ENCODE measurements at regions not wholly inside any gene's neighbourhood (a gene's known extent, or its start where the extent isn't known, plus 50 kb on each side); places are given as distances from the start of the nearest gene placed in this dataset.

DNA sequence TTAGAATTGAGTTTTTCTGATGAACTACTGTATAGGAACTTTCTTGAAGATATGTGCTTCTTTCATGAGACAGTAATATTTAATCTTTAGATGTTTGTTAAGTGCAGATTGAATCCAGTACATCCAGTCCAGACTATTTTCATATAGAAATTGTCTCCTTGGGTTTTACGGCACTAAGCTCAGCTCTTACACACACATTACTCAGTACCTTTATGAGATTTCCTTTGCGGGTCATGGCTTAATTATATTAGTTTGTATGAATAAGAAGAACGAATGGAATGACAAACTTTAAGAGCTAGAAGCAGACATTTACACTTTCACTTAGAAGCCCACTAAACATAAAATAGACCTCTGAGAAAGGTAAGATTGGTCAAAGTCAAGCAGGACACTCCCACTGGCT is 223.3 kb upstream of the THUMPD2 start:
- Histone ChIP-seq H3K36me3 (ENCODE audit: insufficient read depth) (no peaks in the 10 kb centered on the region), H3K9me2 (ENCODE audit: insufficient read depth) (no peaks in the 10 kb centered on the region), H4K20me1 (replicated peaks; ENCODE audit: insufficient read depth) (no peaks in the 10 kb centered on the region), H3K4me3 (no peak overlapping the region), H3K4me1 (ENCODE audit: insufficient read depth) (no peaks in the 10 kb centered on the region), H3K27ac (ENCODE audit: low read depth) (no peak overlapping the region), H2AFZ (no peak overlapping the region), H3K79me2 (replicated peaks; ENCODE audit: insufficient read depth) (no peaks in the 10 kb centered on the region), H3K4me2 (no peak overlapping the region), H3F3A (replicated peaks; ENCODE audit: low read depth) (no peaks in the 10 kb centered on the region), H3K27me3 (ENCODE audit: insufficient read depth) (no peaks in the 10 kb centered on the region)
- DNase-seq (ENCODE audit: low spot score), result no peak
- ATAC-seq, result no peak
- H3K36me3 Mint-ChIP-seq (ENCODE audit: low read depth), result no peaks in the 10 kb centered on the region
- H3K4me3 Mint-ChIP-seq, result no peak overlapping the region
- H3K9me3 Mint-ChIP-seq, result no peaks in the 10 kb centered on the region
- H3K27me3 Mint-ChIP-seq (ENCODE audit: insufficient read depth, low read depth, poor library complexity), result no peaks in the 10 kb centered on the region
- TF ChIP-seq, protein P1, sequence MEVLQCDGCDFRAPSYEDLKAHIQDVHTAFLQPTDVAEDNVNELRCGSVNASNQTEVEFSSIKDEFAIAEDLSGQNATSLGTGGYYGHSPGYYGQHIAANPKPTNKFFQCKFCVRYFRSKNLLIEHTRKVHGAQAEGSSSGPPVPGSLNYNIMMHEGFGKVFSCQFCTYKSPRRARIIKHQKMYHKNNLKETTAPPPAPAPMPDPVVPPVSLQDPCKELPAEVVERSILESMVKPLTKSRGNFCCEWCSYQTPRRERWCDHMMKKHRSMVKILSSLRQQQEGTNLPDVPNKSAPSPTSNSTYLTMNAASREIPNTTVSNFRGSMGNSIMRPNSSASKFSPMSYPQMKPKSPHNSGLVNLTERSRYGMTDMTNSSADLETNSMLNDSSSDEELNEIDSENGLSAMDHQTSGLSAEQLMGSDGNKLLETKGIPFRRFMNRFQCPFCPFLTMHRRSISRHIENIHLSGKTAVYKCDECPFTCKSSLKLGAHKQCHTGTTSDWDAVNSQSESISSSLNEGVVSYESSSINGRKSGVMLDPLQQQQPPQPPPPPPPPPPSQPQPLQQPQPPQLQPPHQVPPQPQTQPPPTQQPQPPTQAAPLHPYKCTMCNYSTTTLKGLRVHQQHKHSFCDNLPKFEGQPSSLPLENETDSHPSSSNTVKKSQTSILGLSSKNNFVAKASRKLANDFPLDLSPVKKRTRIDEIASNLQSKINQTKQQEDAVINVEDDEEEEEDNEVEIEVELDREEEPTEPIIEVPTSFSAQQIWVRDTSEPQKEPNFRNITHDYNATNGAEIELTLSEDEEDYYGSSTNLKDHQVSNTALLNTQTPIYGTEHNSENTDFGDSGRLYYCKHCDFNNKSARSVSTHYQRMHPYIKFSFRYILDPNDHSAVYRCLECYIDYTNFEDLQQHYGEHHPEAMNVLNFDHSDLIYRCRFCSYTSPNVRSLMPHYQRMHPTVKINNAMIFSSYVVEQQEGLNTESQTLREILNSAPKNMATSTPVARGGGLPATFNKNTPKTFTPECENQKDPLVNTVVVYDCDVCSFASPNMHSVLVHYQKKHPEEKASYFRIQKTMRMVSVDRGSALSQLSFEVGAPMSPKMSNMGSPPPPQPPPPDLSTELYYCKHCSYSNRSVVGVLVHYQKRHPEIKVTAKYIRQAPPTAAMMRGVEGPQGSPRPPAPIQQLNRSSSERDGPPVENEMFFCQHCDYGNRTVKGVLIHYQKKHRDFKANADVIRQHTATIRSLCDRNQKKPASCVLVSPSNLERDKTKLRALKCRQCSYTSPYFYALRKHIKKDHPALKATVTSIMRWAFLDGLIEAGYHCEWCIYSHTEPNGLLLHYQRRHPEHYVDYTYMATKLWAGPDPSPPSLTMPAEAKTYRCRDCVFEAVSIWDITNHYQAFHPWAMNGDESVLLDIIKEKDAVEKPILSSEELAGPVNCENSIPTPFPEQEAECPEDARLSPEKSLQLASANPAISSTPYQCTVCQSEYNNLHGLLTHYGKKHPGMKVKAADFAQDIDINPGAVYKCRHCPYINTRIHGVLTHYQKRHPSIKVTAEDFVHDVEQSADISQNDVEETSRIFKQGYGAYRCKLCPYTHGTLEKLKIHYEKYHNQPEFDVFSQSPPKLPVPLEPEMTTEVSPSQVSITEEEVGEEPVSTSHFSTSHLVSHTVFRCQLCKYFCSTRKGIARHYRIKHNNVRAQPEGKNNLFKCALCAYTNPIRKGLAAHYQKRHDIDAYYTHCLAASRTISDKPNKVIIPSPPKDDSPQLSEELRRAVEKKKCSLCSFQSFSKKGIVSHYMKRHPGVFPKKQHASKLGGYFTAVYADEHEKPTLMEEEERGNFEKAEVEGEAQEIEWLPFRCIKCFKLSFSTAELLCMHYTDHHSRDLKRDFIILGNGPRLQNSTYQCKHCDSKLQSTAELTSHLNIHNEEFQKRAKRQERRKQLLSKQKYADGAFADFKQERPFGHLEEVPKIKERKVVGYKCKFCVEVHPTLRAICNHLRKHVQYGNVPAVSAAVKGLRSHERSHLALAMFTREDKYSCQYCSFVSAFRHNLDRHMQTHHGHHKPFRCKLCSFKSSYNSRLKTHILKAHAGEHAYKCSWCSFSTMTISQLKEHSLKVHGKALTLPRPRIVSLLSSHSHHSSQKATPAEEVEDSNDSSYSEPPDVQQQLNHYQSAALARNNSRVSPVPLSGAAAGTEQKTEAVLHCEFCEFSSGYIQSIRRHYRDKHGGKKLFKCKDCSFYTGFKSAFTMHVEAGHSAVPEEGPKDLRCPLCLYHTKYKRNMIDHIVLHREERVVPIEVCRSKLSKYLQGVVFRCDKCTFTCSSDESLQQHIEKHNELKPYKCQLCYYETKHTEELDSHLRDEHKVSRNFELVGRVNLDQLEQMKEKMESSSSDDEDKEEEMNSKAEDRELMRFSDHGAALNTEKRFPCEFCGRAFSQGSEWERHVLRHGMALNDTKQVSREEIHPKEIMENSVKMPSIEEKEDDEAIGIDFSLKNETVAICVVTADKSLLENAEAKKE (CRISPR knock-in tag; IDR thresholded peaks at IDR 0.05), result no peak
- TF ChIP-seq POLR2AphosphoS5 (IDR thresholded peaks at IDR 0.05; ENCODE audit: low read depth), result no peak
- H3K27ac Mint-ChIP-seq, result no peak overlapping the region
- H3K4me1 Mint-ChIP-seq, result no peaks in the 10 kb centered on the region; the same call in 2 of the 3 replicates

DNA sequence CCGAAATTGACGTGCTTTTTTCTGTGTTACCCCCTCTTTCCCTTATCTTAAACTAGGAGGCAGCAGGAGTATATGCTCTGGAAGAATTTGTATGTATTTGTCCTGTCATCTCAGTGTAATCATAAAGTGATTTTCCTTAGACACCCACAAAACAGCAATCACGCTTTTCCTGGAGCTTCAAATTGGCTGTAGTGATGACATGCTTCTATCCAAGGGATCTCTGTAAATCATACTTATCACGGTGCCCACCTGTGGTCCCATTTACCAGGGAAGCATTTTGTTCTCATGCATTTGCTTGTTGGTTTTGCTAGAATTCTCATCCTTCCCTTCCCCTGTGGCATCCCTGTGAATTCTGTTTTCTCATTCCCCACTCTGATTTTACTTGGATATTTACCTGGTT is 220.8 kb upstream of the THUMPD2 start:
- Mint-ChIP-seq H3K4me3 (no peak overlapping the region), H3K27ac (no peak overlapping the region), H3K36me3 (ENCODE audit: low read depth) (no peaks in the 10 kb centered on the region), H3K27me3 (ENCODE audit: insufficient read depth, low read depth, poor library complexity) (no peaks in the 10 kb centered on the region), H3K9me3 (no peaks in the 10 kb centered on the region), H3K4me1 (no peaks in the 10 kb centered on the region; the same call in 2 of the 3 replicates)
- H3K79me2 ChIP-seq (replicated peaks; ENCODE audit: insufficient read depth), result no peaks in the 10 kb centered on the region
- H3K4me2 ChIP-seq, result no peak overlapping the region
- H3K36me3 ChIP-seq (ENCODE audit: insufficient read depth), result no peaks in the 10 kb centered on the region
- no peak for ATAC-seq
- H3K4me1 ChIP-seq (ENCODE audit: insufficient read depth), result no peaks in the 10 kb centered on the region
- no peaks in the 10 kb centered on the region for H3F3A ChIP-seq (replicated peaks; ENCODE audit: low read depth)
- no peak overlapping the region for H2AFZ ChIP-seq
- H4K20me1 ChIP-seq (replicated peaks; ENCODE audit: insufficient read depth), result no peaks in the 10 kb centered on the region
- no peak for DNase-seq (ENCODE audit: low spot score)
- H3K9me2 ChIP-seq (ENCODE audit: insufficient read depth), result no peaks in the 10 kb centered on the region
- H3K4me3 ChIP-seq, result no peak overlapping the region
- H3K27ac ChIP-seq (ENCODE audit: low read depth), result no peak overlapping the region
- H3K27me3 ChIP-seq (ENCODE audit: insufficient read depth), result no peaks in the 10 kb centered on the region
- TF ChIP-seq, protein P1 (CRISPR knock-in tag; IDR thresholded peaks at IDR 0.05), result no peak
- TF ChIP-seq, protein P2, sequence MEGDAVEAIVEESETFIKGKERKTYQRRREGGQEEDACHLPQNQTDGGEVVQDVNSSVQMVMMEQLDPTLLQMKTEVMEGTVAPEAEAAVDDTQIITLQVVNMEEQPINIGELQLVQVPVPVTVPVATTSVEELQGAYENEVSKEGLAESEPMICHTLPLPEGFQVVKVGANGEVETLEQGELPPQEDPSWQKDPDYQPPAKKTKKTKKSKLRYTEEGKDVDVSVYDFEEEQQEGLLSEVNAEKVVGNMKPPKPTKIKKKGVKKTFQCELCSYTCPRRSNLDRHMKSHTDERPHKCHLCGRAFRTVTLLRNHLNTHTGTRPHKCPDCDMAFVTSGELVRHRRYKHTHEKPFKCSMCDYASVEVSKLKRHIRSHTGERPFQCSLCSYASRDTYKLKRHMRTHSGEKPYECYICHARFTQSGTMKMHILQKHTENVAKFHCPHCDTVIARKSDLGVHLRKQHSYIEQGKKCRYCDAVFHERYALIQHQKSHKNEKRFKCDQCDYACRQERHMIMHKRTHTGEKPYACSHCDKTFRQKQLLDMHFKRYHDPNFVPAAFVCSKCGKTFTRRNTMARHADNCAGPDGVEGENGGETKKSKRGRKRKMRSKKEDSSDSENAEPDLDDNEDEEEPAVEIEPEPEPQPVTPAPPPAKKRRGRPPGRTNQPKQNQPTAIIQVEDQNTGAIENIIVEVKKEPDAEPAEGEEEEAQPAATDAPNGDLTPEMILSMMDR (conservative IDR thresholded peaks at IDR 0.05; ENCODE audit: low read depth in 2 of 2), result no peak
- TF ChIP-seq NANOG (IDR thresholded peaks at IDR 0.05; ENCODE audit: borderline replicate concordance) (no peak), POLR2AphosphoS5 (IDR thresholded peaks at IDR 0.05; ENCODE audit: low read depth) (no peak), JUNB (IDR thresholded peaks at IDR 0.05; ENCODE audit: unreplicated experiment) (no peak)

Data from GM23338 (cell line).